HL-60 (cell line): ENCODE measurements at regions not wholly inside any gene's neighbourhood (a gene's known extent, or its start where the extent isn't known, plus 50 kb on each side); places are given as distances from the start of the nearest gene placed in this dataset.

ENCODE experiments used
- POLR2AphosphoS5 ChIP-seq: IDR thresholded peaks from 2 replicates; pipeline ENCODE4 v1.6.1; 2012; ENCODE audit warnings: low read depth
- SPI1 ChIP-seq: IDR thresholded peaks from 2 replicates; pipeline ENCODE4 v1.6.1; 2012; ENCODE audit warnings: low read depth, mild to moderate bottlenecking, borderline replicate concordance
- TF ChIP-seq, protein P1 (sequence below): IDR thresholded peaks from one replicate; pipeline ENCODE4 v1.5.1; 2011; ENCODE audit warnings: low read length, control low read depth, inconsistent platforms; ENCODE audit not compliant: insufficient read depth

DNA sequence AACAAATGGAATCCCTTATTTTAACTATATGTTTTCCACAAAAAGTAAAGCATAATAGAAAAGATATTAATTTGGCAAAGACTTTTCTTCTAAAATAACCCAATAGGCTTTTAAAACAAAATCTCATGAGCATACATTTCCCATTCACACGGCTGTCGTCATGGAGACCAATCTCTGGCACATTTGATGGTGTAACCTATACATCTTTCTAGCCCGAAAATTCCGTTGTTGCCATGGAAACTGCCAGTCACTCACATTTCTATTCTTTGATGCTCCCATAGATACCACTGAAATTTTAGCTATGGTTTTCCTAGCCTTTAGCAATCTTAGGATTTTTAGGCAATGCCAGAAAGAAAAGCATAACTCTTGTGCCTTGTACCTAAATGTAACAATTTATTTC lies 262.9 kb upstream of the TRPM3 start:
- TF ChIP-seq, protein P1, sequence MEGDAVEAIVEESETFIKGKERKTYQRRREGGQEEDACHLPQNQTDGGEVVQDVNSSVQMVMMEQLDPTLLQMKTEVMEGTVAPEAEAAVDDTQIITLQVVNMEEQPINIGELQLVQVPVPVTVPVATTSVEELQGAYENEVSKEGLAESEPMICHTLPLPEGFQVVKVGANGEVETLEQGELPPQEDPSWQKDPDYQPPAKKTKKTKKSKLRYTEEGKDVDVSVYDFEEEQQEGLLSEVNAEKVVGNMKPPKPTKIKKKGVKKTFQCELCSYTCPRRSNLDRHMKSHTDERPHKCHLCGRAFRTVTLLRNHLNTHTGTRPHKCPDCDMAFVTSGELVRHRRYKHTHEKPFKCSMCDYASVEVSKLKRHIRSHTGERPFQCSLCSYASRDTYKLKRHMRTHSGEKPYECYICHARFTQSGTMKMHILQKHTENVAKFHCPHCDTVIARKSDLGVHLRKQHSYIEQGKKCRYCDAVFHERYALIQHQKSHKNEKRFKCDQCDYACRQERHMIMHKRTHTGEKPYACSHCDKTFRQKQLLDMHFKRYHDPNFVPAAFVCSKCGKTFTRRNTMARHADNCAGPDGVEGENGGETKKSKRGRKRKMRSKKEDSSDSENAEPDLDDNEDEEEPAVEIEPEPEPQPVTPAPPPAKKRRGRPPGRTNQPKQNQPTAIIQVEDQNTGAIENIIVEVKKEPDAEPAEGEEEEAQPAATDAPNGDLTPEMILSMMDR, result no peak
- no peak for TF ChIP-seq POLR2AphosphoS5
- no peak for TF ChIP-seq SPI1
